ENCODE measurements at regions not wholly inside any gene's neighbourhood (a gene's known extent, or its start where the extent isn't known, plus 50 kb on each side); places are given as distances from the start of the nearest gene placed in this dataset.

DNA sequence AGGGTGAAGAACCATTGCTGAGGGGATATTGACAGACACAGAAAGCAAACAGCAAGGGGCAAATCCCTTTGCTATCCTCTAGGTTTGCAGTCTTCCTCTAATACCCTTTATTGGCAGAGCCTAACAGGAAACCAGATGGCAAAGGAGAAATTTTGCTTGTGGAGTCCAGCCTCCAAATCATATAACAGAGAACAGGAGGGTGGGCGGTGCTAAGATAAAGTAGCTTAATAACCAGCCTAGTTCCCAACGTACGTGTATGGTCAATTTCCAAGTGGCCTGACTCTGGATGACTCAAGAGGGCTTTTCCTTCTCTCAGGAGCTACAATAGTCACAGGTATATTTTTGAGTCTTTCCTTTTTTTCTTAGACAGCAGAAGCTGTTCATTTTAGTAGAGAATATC lies 404.5 kb downstream of the PDCD6IP start:
- TF ChIP-seq, protein P1, sequence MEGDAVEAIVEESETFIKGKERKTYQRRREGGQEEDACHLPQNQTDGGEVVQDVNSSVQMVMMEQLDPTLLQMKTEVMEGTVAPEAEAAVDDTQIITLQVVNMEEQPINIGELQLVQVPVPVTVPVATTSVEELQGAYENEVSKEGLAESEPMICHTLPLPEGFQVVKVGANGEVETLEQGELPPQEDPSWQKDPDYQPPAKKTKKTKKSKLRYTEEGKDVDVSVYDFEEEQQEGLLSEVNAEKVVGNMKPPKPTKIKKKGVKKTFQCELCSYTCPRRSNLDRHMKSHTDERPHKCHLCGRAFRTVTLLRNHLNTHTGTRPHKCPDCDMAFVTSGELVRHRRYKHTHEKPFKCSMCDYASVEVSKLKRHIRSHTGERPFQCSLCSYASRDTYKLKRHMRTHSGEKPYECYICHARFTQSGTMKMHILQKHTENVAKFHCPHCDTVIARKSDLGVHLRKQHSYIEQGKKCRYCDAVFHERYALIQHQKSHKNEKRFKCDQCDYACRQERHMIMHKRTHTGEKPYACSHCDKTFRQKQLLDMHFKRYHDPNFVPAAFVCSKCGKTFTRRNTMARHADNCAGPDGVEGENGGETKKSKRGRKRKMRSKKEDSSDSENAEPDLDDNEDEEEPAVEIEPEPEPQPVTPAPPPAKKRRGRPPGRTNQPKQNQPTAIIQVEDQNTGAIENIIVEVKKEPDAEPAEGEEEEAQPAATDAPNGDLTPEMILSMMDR (IDR thresholded peaks at IDR 0.05), result no peak
- no peak for TF ChIP-seq POLR2A (IDR thresholded peaks at IDR 0.05)

All from esophagus squamous epithelium (tissue), 4 donors.